Urinary bladder (tissue), 3 donors: ENCODE measurements at regions not wholly inside any gene's neighbourhood (a gene's known extent, or its start where the extent isn't known, plus 50 kb on each side); places are given as distances from the start of the nearest gene placed in this dataset.

ENCODE experiments used
- DNase-seq: peaks from one replicate; pipeline ENCODE4 v3.0.0-alpha.2; 2015; ENCODE audit errors: extremely low spot score
- H3K27ac ChIP-seq: one replicate; pipeline ENCODE4 v1.5.1; 2013; ENCODE audit warnings: low read depth, mild to moderate bottlenecking, moderate library complexity
- H3K36me3 ChIP-seq: one replicate; pipeline ENCODE4 v1.6.1; 2013; ENCODE audit warnings: mild to moderate bottlenecking, moderate library complexity; ENCODE audit not compliant: insufficient read depth
- H3K4me1 ChIP-seq: one replicate; pipeline ENCODE4 v1.6.1; 2013; ENCODE audit warnings: mild to moderate bottlenecking, moderate library complexity; ENCODE audit not compliant: insufficient read depth
- H3K4me3 ChIP-seq: one replicate; pipeline ENCODE4 v1.5.1; 2013; ENCODE audit warnings: low read depth, low read length
- WGBS: extraction: QIAGEN DNeasy Blood & Tissue Kit; methylation state at CpG from one replicate; pipeline ENCODE4 v1.1.7; 2013; 5-methylcytosine and 5-hydroxymethylcytosine counted together
- donor health status: healthy with polysubstance abuse.
- donor health status: healthy.

- no peak for DNase-seq
- Histone ChIP-seq H3K4me1 (no peaks in the 10 kb centered on the region), H3K27ac (no peak overlapping the region), H3K4me3 (no peak overlapping the region), H3K36me3 (no peaks in the 10 kb centered on the region)
- 72% methylated on average over 2 of the region's 2 CpGs for WGBS
These were observed 101.4 kb upstream of the BEND6 start for GRCh38 chr6:56853541-56853940.

- no peak overlapping the region for H3K4me3 ChIP-seq
- DNase-seq, result no peak
- H3K27ac ChIP-seq, result no peak overlapping the region
These were observed 102.5 kb upstream of the BEND6 start for GRCh38 chr6:56852260-56853010.

GRCh38 chr6:56851541-56852259, 103.2 kb upstream of the BEND6 start:
- H3K36me3 ChIP-seq, result no peaks in the 10 kb centered on the region
- peak; percentile 83 for DNase-seq
- peak overlapping the region; percentile 45 for H3K4me3 ChIP-seq
- H3K4me1 ChIP-seq, result no peaks in the 10 kb centered on the region
- H3K27ac ChIP-seq, result no peak overlapping the region
- 5% methylated on average over 17 of the region's 17 CpGs for WGBS

More at GRCh38 chr6:56852260-56853010, 102.5 kb upstream of the BEND6 start:
- no peaks in the 10 kb centered on the region for H3K4me1 ChIP-seq
- no peaks in the 10 kb centered on the region for H3K36me3 ChIP-seq
- WGBS, result 49% methylated on average over 6 of the region's 6 CpGs

GRCh38 chr6:56851074-56851473, 103.8 kb upstream of the BEND6 start:
- Histone ChIP-seq H3K36me3 (no peaks in the 10 kb centered on the region), H3K4me1 (no peaks in the 10 kb centered on the region), H3K27ac (no peak overlapping the region), H3K4me3 (peak overlapping the region; percentile 45)
- WGBS, result 17% methylated on average over 9 of the region's 9 CpGs
- no peak for DNase-seq

- Histone ChIP-seq H3K27ac (no peak overlapping the region), H3K4me3 (peak overlapping the region; percentile 45), H3K4me1 (no peaks in the 10 kb centered on the region), H3K36me3 (no peaks in the 10 kb centered on the region)
- DNase-seq, result no peak
- WGBS, result 68% methylated on average over 4 of the region's 4 CpGs
These were observed 104.3 kb upstream of the BEND6 start for GRCh38 chr6:56850626-56851025.

GRCh38 chr6:56849896-56850295, 105.0 kb upstream of the BEND6 start:
- H3K4me3 ChIP-seq, result no peak overlapping the region
- WGBS, result 80% methylated on average over 4 of the region's 4 CpGs
- no peak overlapping the region for H3K27ac ChIP-seq
- no peak for DNase-seq
- no peaks in the 10 kb centered on the region for H3K36me3 ChIP-seq
- no peaks in the 10 kb centered on the region for H3K4me1 ChIP-seq

- Histone ChIP-seq H3K36me3 (no peaks in the 10 kb centered on the region), H3K4me3 (no peak overlapping the region), H3K4me1 (no peaks in the 10 kb centered on the region), H3K27ac (no peak overlapping the region)
- no peak for DNase-seq
These were observed 106.8 kb upstream of the BEND6 start for GRCh38 chr6:56848105-56848504.

GRCh38 chr6:56845032-56845431, 109.9 kb upstream of the BEND6 start:
- H3K27ac ChIP-seq, result peak overlapping the region; percentile 64
- WGBS, result 78% methylated on average over 3 of the region's 3 CpGs
- H3K36me3 ChIP-seq, result no peaks in the 10 kb centered on the region
- no peak for DNase-seq
- H3K4me3 ChIP-seq, result no peak overlapping the region
- H3K4me1 ChIP-seq, result no peaks in the 10 kb centered on the region

GRCh38 chr6:56843476-56844349, 111.2 kb upstream of the BEND6 start:
- no peak for DNase-seq
- Histone ChIP-seq H3K4me1 (no peaks in the 10 kb centered on the region), H3K36me3 (no peaks in the 10 kb centered on the region), H3K27ac (peak overlapping the region; percentile 46), H3K4me3 (peak overlapping the region; percentile 74)
- WGBS, result under 1% methylated on average over 87 of the region's 87 CpGs

- Histone ChIP-seq H3K36me3 (no peaks in the 10 kb centered on the region), H3K27ac (peak overlapping the region; percentile 42), H3K4me3 (peak overlapping the region; percentile 74), H3K4me1 (no peaks in the 10 kb centered on the region)
- 3% methylated on average over 47 of the region's 47 CpGs for WGBS
- no peak for DNase-seq
These were observed 112.0 kb upstream of the BEND6 start for GRCh38 chr6:56842686-56843475.

- WGBS, result 42% methylated on average over 1 of the region's 1 CpG
- no peak overlapping the region for H3K27ac ChIP-seq
- H3K4me1 ChIP-seq, result no peaks in the 10 kb centered on the region
- no peak for DNase-seq
- no peak overlapping the region for H3K4me3 ChIP-seq
- H3K36me3 ChIP-seq, result no peaks in the 10 kb centered on the region
These were observed 113.2 kb upstream of the BEND6 start for GRCh38 chr6:56841751-56842150.

GRCh38 chr6:56841381-56841749, 113.5 kb upstream of the BEND6 start:
- Histone ChIP-seq H3K27ac (peak overlapping the region; percentile 10), H3K36me3 (no peaks in the 10 kb centered on the region), H3K4me3 (no peak overlapping the region), H3K4me1 (no peaks in the 10 kb centered on the region)
- no peak for DNase-seq
- 58% methylated on average over 3 of the region's 3 CpGs for WGBS
